ENCODE measurements at regions not wholly inside any gene's neighbourhood (a gene's known extent, or its start where the extent isn't known, plus 50 kb on each side); places are given as distances from the start of the nearest gene placed in this dataset.
A peak's percentile ranks its signal among the peaks of the same experiment; 100 is the strongest.

- DNase-seq (ENCODE audit: low spot score): peak; percentile 59
Observed at GRCh38 chr2:64854773-64855237, 134.4 kb upstream of the SLC1A4 start.

GRCh38 chr2:64857581-64858471 lies 131.4 kb upstream of the SLC1A4 start:
- no peak for DNase-seq (ENCODE audit: low spot score)

- no peak for DNase-seq (ENCODE audit: low spot score)
Observed at GRCh38 chr2:64858541-64859311, 130.5 kb upstream of the SLC1A4 start.

GRCh38 chr2:64859312-64860212 lies 129.6 kb upstream of the SLC1A4 start:
- peak; percentile 86 for DNase-seq (ENCODE audit: low spot score)

- DNase-seq (ENCODE audit: low spot score): no peak
Observed at GRCh38 chr2:64860276-64860885, 128.8 kb upstream of the SLC1A4 start.

- no peak for DNase-seq (ENCODE audit: low spot score)
Observed at GRCh38 chr2:64860936-64861335, 128.3 kb upstream of the SLC1A4 start.

- no peak for DNase-seq (ENCODE audit: low spot score)
Observed at GRCh38 chr2:64861452-64862397, 127.5 kb upstream of the SLC1A4 start.

GRCh38 chr2:64862623-64863022 lies 126.6 kb upstream of the SLC1A4 start:
- no peak for DNase-seq (ENCODE audit: low spot score)

- no peak for DNase-seq (ENCODE audit: low spot score)
Observed at GRCh38 chr2:64863097-64863820, 125.9 kb upstream of the SLC1A4 start.

GRCh38 chr2:64865073-64865830 lies 123.9 kb upstream of the SLC1A4 start:
- DNase-seq (ENCODE audit: low spot score): peak; percentile 68

- no peak for DNase-seq (ENCODE audit: low spot score)
Observed at GRCh38 chr2:64865831-64866345, 123.3 kb upstream of the SLC1A4 start.

GRCh38 chr2:64866797-64867196 lies 122.4 kb upstream of the SLC1A4 start:
- DNase-seq (ENCODE audit: low spot score): peak; percentile 55

GRCh38 chr2:64867253-64867996 lies 121.8 kb upstream of the SLC1A4 start:
- DNase-seq (ENCODE audit: low spot score): no peak

GRCh38 chr2:64869126-64869525 lies 120.1 kb upstream of the SLC1A4 start:
- no peak for DNase-seq (ENCODE audit: low spot score)

- peak; percentile 79 for DNase-seq (ENCODE audit: low spot score)
Observed at GRCh38 chr2:64873472-64873924, 115.7 kb upstream of the SLC1A4 start.

GRCh38 chr2:64874593-64874992 lies 114.6 kb upstream of the SLC1A4 start:
- DNase-seq (ENCODE audit: low spot score): no peak

- no peak for DNase-seq (ENCODE audit: low spot score)
Observed at GRCh38 chr2:64875368-64875767, 113.8 kb upstream of the SLC1A4 start.

All from mucosa of gallbladder (tissue), 1 donor.